GM12878 (cell line): ENCODE measurements at regions not wholly inside any gene's neighbourhood (a gene's known extent, or its start where the extent isn't known, plus 50 kb on each side); places are given as distances from the start of the nearest gene placed in this dataset.

ENCODE experiments used
- ATAC-seq: fragments of 200-7000 bp; cut with Tn5 transposase; 3 replicates; pipeline ENCODE4 v1.9.1; 2020; ENCODE audit warnings: mild to moderate bottlenecking, moderate library complexity
- BruUV-seq: library from RNA; stranded (reverse); fragments of 400-500 nt; replicated peaks from 2 replicates; lab custom pipeline; 2021; lab: Mats Ljungman, UMichigan
- CTCF ChIA-PET: fragments of 300-600 bp; sonication (Branson Sonifier 250); formaldehyde crosslinking; extraction: SDS; loops from one replicate; lab custom pipeline; 2021; ENCODE audit warnings: inconsistent platforms; lab: Yijun Ruan, JAX
- POLR2A ChIA-PET: fragments of 350-600 bp; formaldehyde crosslinking; extraction: SDS; loops from one replicate; lab custom pipeline; 2021; ENCODE audit warnings: inconsistent platforms; lab: Charles Lee
- RAD21 ChIA-PET: fragments of 300-600 bp; sonication (Branson Sonifier 250); formaldehyde crosslinking; loops from one replicate; lab custom pipeline; 2023; ENCODE audit warnings: antibody characterized with exemption; ENCODE audit not compliant: unreplicated experiment; lab: Charles Lee
- SMC1A ChIA-PET: fragments of 300-600 bp; sonication (Branson Sonifier 250); formaldehyde crosslinking; loops from one replicate; lab custom pipeline; 2023; ENCODE audit not compliant: unreplicated experiment, uncharacterized antibody; lab: Charles Lee
- DNase-seq: peaks from one replicate; pipeline ENCODE4 v3.0.0-alpha.2; 2011; ENCODE audit warnings: low read depth, low spot score
- FAIRE-seq: peaks from 3 replicates; lab custom pipeline; 2011; peaks lifted over from hg19 to GRCh38; lab: Jason Lieb, UNC
- H2AFZ ChIP-seq: 2 replicates; pipeline ENCODE4 v1.6.0; 2011; ENCODE audit warnings: low read depth, low read length, control low read depth; ENCODE audit not compliant: control insufficient read depth
- H3K27ac ChIP-seq: 2 replicates; pipeline ENCODE4 v1.5.1; 2011; ENCODE audit warnings: control low read depth; ENCODE audit not compliant: control insufficient read depth, insufficient read depth
- H3K27me3 ChIP-seq, 2 experiments: replicated peaks in 1 of 2; 2 replicates each; pipeline versions ENCODE4 v1.6.0 to v1.6.1; 2011; ENCODE audit warnings: low read length in 1 of 2; ENCODE audit not compliant: control insufficient read depth in 2 of 2, insufficient read depth in 2 of 2
- H3K36me3 ChIP-seq, 2 experiments: 2 replicates each; pipeline ENCODE4 v1.5.1; 2011; ENCODE audit warnings: low read length in 1 of 2; ENCODE audit not compliant: control insufficient read depth in 2 of 2, insufficient read depth in 2 of 2
- H3K4me1 ChIP-seq: 2 replicates; pipeline ENCODE4 v1.6.1; 2011; ENCODE audit warnings: mild to moderate bottlenecking, low read length, moderate library complexity, mixed read lengths; ENCODE audit not compliant: control insufficient read depth, insufficient read depth
- H3K4me2 ChIP-seq: 2 replicates; pipeline ENCODE4 v1.6.0; 2011; ENCODE audit warnings: control low read depth; ENCODE audit not compliant: control insufficient read depth, insufficient read depth
- H3K4me3 ChIP-seq: fragments of 200-600 bp; sonication (generic); 2 replicates; pipeline ENCODE4 v1.5.1; 2016
- H3K79me2 ChIP-seq: 2 replicates; pipeline ENCODE4 v1.6.0; 2011; ENCODE audit warnings: low read length; ENCODE audit not compliant: control insufficient read depth, insufficient read depth
- H3K9ac ChIP-seq: 2 replicates; pipeline ENCODE4 v1.8.0; 2011; ENCODE audit warnings: low read length, control low read depth, mixed read lengths; ENCODE audit not compliant: control insufficient read depth, insufficient read depth
- H3K9me3 ChIP-seq: replicated peaks from 3 replicates; pipeline ENCODE4 v1.5.1; 2011; ENCODE audit warnings: mild to moderate bottlenecking, low read length; ENCODE audit not compliant: control insufficient read depth, insufficient read depth
- H4K20me1 ChIP-seq: 2 replicates; pipeline ENCODE4 v1.6.0; 2011; ENCODE audit not compliant: control insufficient read depth, insufficient read depth
- BCL3 ChIP-seq: IDR thresholded peaks from 2 replicates; pipeline ENCODE4 v1.6.1; 2011; ENCODE audit warnings: borderline replicate concordance, low read depth, mild to moderate bottlenecking, moderate library complexity, low read length; ENCODE audit not compliant: insufficient read depth, poor library complexity, severe bottlenecking
- CBX5 ChIP-seq: sonication (generic); IDR thresholded peaks from 2 replicates; pipeline ENCODE4 v1.6.1; 2016; ENCODE audit warnings: low read depth, moderate library complexity, mild to moderate bottlenecking, inconsistent platforms
- EED ChIP-seq: sonication (generic); IDR thresholded peaks from 2 replicates; pipeline ENCODE4 v1.6.1; 2016; ENCODE audit warnings: antibody characterized with exemption, low read depth
- ETV6 ChIP-seq, 2 experiments: fragments of 450-650 bp in 1 of 2; IDR thresholded peaks in 1 of 2; conservative IDR thresholded peaks in 1 of 2; 2 replicates each; pipeline ENCODE4 v1.6.1; 2014; ENCODE audit warnings: antibody characterized with exemption in 1 of 2, borderline replicate concordance in 1 of 2, low read depth in 1 of 2, mild to moderate bottlenecking in 1 of 2, moderate library complexity in 1 of 2
- GABPA ChIP-seq: IDR thresholded peaks from 2 replicates; pipeline ENCODE4 v1.6.1; 2014; ENCODE audit warnings: antibody characterized with exemption, low read depth, mild to moderate bottlenecking, inconsistent platforms
- TBL1XR1 ChIP-seq: IDR thresholded peaks from 2 replicates; pipeline ENCODE4 v1.6.1; 2012; ENCODE audit warnings: low read depth, low read length, improper control_type of control experiment
- WRNIP1 ChIP-seq: IDR thresholded peaks from 2 replicates; pipeline ENCODE4 v1.6.1; 2011; ENCODE audit warnings: low read depth, low read length, improper control_type of control experiment, borderline replicate concordance
- ZBED1 ChIP-seq: IDR thresholded peaks from 2 replicates; pipeline ENCODE4 v1.6.1; 2016; ENCODE audit warnings: borderline replicate concordance
- in situ Hi-C: fragments of 300-500 bp; cut with MboI; formaldehyde crosslinking; loops from 9 replicates; pipeline ENCODE4 v1.14.3; 2018; ENCODE audit warnings: mixed read lengths
- intact Hi-C: fragments of 100-400 bp; cut with micrococcal nuclease; formaldehyde crosslinking; loops from one replicate; pipeline ENCODE4 v1.14.2; 2022; ENCODE audit not compliant: unreplicated experiment

DNA sequence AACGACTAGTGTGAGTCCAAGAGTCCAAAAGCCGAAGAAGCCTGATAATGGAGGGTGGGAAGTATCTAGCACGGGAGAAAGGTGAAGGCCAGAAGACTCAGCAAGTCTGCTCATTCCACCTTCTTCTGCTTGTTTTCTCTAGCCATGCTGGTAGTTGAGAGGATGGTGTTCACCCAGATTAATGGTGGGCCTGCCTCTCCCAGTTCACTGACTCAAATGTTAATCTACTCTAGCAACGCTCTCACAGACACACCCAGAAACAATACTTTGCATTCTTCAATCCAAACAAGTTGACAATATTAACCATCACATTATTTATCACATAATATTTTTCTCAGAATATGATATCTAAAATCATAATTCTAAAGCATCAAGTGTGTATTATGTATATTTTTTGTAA is 1055.1 kb upstream of the PCDH10 start (continued):
- TF ChIP-seq ZBED1 (no peak), BCL3 (no peak), CBX5 (no peak), TBL1XR1 (no peak), WRNIP1 (no peak), ETV6 (conservative IDR thresholded peaks at IDR 0.05 in 1 of 2, IDR thresholded peaks at IDR 0.05 in 1 of 2; ENCODE audit: borderline replicate concordance in 1 of 2, low read depth in 1 of 2) (no peak), EED (no peak)

- BruUV-seq: no TSS peak
- H3K4me3 ChIP-seq: no peak overlapping the region
- ChIA-PET POLR2A (no interaction called here), RAD21 (no interaction called here), SMC1A (interaction anchor here (1.2 to 1.5 kb wide), 2 partner anchors 19 to 34 kb away, joined by 3 read pairs; no protein-coding TSS in a partner anchor), CTCF (no interaction called here)
- no peaks in the 10 kb centered on the region for H3K9me3 ChIP-seq
- FAIRE-seq (no peak), DNase-seq (no peak), ATAC-seq (no peak)
- H4K20me1 ChIP-seq: no peaks in the 10 kb centered on the region
- no peak overlapping the region for H3K9ac ChIP-seq
- no peaks in the 10 kb centered on the region for H3K79me2 ChIP-seq
- no peak overlapping the region for H3K27ac ChIP-seq
- in situ Hi-C loops (no loop called here), intact Hi-C loops (no loop called here)
- no peak overlapping the region for H2AFZ ChIP-seq
- no peaks in the 10 kb centered on the region for H3K36me3 ChIP-seq
- no peak overlapping the region for H3K4me2 ChIP-seq
- H3K27me3 ChIP-seq: no peaks in the 10 kb centered on the region
- no peak for TF ChIP-seq GABPA
- H3K4me1 ChIP-seq: no peaks in the 10 kb centered on the region
Observed at GRCh38 chr4:132097041-132097440, 1052.1 kb upstream of the PCDH10 start.
